ENCODE measurements at regions not wholly inside any gene's neighbourhood (a gene's known extent, or its start where the extent isn't known, plus 50 kb on each side); places are given as distances from the start of the nearest gene placed in this dataset.

DNA sequence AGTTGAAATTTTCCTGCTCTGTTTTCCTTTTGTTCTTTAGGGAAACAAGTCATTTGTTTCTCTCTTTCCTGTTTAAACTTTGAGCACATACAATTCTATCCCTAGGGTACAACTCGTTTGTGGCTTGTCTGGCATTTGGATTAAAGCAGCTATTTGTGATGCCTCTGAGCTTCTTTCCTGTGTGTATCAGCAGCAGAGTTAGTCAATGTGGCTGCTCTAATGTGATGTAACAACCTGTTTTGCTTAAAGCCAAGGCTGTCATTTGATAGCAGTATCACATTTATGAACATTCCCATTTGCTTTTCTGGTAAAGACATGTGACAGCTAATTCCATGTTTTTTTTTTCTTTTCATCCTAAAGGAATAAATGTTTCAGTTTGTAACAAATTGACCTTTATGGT lies 314.3 kb upstream of the CHD1 start:
- TF ChIP-seq CTCF (IDR thresholded peaks at IDR 0.05) = no peak
- no peak for TF ChIP-seq ZFX (IDR thresholded peaks at IDR 0.05; ENCODE audit: borderline replicate concordance)
